PC-3 (cell line): ENCODE measurements at regions not wholly inside any gene's neighbourhood (a gene's known extent, or its start where the extent isn't known, plus 50 kb on each side); places are given as distances from the start of the nearest gene placed in this dataset.

Source experiments
- CTCF ChIP-seq: fragments of 300-600 bp; sonication (generic); conservative IDR thresholded peaks from 2 replicates; pipeline ENCODE4 v1.5.1; 2017; ENCODE audit warnings: antibody characterized with exemption, low read depth, mild to moderate bottlenecking, low read length
- EZH2 ChIP-seq: fragments of 300-600 bp; sonication (generic); IDR thresholded peaks from one replicate; pipeline ENCODE4 v1.6.1; 2017; ENCODE audit warnings: antibody characterized with exemption, mild to moderate bottlenecking, low read length; ENCODE audit not compliant: unreplicated experiment

- TF ChIP-seq CTCF (no peak), EZH2 (no peak)
Observed at GRCh38 chr3:184511741-184512140, 49.8 kb upstream of the EPHB3 start.
